Right lung (tissue), 2 donors: ENCODE measurements at regions not wholly inside any gene's neighbourhood (a gene's known extent, or its start where the extent isn't known, plus 50 kb on each side); places are given as distances from the start of the nearest gene placed in this dataset.

Experiments used
- DNase-seq, 2 donors: peaks; one replicate each; pipeline ENCODE4 v3.0.0-alpha.2; 2013

DNA sequence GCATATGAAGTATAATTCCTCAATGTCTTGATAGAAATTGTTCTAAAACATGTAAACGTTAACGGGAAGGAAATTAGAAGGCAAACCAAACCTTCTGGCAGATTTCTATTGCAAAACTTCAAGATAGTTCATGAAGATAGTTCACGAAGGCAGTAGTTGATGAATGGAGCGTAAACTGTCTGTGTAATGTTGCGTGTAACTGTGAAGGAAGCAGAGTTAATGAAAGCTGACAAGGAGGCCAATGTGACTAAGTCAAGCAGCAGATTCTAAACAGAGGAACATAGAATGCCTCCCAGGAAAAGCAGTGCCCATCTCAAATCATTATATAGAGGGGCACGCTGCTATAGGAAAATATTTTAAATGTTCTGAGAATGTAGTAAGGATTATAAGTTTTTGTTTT is 659.7 kb upstream of the IGFBP3 start:
- DNase-seq = no peak

DNA sequence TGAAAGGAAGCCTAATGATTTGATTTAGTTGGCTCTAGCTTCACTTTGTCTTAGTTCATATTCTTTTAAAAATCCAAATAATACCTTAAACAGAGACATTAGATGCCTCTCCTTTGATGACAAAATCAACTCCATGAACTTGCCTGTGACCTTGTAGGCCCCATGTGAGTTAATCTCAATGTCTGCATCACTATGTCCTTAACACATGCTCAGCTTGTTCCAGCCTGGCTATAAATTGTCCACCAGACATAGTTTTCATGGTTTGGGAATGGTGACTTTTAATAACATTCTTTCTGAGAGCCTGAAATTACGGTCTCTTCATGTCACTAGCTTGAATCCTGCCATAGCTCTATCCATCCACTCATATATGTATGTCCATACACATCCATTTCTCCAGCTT is 656.3 kb upstream of the IGFBP3 start:
- DNase-seq = no peak

DNA sequence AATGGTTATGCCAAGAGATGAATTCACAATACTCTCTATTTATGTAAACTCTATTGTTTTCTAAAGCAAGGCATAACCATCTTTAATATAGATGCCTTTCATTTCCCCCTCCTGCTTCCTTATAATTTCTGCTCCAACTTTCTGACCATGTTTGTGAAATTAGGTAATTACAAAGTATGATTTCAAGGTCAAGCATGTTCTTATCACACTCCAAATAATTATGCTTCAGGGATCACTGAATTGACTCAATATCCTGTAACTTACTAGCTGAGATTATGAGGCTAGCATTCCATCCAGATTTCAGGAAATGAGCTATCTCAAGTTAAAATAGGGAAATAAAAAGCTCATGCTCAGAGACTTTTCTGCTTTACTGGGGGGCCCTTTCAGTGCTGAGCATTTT is 655.9 kb upstream of the IGFBP3 start:
- DNase-seq = no peak

DNA sequence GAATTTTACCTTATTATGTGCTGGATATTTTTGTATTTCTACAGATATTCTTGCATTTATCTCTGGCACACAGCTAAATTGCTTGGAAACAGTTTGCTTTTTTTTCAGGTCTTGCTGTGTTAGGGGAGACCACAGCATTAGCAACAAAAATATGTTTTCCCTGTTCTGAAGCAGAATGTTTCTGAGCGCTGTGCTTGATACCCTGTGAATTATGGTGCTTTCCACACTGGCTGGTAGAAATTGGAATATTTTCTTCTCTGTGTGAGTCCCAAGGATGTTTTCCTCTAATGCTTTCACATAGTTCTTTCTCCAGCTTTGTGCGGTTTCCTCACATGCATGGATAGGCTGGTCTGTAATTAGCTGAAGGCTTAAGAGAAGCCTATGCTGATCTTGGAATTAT is 651.6 kb upstream of the IGFBP3 start:
- DNase-seq = no peak

DNA sequence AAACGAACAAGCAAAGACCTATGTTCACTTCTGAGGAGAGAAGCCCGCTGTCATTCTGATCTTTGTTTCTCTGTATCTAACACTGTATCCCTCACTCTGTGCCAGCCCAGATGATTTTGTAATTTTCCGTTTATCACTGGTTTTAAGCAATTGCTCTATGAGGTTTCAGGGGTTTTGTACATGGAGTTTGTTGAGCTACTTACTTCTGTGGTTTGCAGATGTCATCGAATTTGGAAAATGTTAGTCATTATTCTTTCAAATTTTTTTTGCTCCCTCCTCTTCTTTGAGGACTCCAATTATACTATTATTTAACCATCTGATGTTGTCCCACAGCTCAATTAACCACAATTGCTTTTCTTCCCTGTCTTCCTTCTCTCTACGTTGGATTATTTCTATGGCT is 650.9 kb upstream of the IGFBP3 start:
- DNase-seq = no peak

DNA sequence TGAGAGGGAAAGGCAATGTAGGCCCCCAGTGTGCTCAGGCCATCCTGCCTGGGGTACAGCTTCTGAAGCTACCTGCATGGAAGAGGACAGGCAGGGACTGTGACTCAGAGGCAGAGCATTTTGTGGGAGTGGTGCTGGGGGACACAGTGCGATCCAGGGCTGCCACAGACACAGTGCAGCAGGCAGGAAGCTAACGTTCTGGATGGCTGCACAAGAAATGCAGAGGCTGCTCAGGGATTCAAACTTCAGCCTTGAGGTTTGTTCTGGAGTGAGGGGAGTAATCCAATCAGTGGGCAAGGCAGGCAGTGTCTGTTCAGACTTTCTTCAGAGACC is 648.0 kb upstream of the IGFBP3 start:
- no peak for DNase-seq

GRCh38 chr7:46568420-46569132 is 647.5 kb upstream of the IGFBP3 start:
- DNase-seq = no peak

- DNase-seq = no peak
Observed at GRCh38 chr7:46567858-46568257, 646.8 kb upstream of the IGFBP3 start.

DNA sequence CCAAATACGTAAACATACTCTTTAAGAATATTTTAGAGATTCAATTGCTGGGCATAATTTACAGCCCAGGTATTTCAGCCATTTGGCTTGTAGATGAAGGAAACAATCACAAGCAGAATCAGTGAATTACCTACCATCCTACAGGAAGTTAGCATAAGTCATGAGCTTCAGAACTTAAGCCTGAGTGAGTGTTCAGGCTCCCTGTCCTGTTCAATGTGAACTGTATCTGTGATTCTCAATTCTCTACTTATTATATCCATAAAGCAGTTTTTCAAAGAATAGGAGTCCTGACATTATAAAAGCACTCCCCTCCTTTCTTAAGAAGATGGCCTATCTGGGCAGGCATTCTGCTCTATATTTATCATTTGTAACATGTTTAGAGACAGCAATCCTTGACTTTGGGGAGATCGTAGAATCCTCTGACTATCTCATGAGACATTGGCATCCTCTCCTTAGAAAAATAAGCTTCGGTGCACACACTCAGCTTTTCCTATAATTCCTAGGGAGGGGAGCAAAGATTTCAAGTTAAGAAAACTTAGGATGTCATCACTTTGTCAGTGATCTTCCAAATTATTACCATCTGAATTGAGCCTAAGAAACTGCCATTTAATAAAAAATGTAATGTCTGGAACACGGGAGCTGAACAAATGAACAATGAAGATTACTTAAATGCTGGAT is 645.2 kb upstream of the IGFBP3 start:
- DNase-seq = no peak

- DNase-seq = no peak
Observed at GRCh38 chr7:46565253-46566096, 644.4 kb upstream of the IGFBP3 start.

DNA sequence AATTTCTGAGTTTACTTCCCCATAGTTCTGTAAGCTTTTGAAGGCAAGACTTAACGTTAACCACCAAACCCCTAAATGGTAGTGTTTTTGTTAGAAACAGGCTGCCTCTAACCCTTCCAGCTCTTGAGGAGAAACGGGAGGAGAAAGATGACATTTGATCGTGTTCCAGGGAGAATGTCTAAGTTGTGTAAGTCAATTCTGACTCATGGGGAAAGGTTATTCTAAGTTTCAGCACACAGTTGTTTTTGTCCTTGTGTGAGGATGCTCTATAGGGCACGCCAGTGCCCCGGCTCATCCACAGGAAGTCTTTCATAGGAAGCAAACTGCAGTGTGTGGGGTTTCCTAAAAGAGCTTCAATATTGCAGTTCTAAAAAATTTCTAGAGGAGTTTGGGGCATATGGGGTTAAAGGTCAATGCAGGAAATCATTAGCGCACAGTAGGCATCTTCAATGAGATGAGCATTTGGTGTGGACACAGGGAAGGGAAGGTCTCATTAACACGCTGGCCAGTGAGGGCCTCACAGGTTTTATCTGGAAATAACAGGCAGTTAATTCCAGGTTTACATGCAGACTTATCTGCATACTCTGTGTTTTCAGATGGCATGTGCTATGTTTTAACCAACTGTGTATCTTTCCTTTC is 638.2 kb upstream of the IGFBP3 start:
- no peak for DNase-seq

- no peak for DNase-seq
Observed at GRCh38 chr7:46558482-46559193, 637.6 kb upstream of the IGFBP3 start.

DNA sequence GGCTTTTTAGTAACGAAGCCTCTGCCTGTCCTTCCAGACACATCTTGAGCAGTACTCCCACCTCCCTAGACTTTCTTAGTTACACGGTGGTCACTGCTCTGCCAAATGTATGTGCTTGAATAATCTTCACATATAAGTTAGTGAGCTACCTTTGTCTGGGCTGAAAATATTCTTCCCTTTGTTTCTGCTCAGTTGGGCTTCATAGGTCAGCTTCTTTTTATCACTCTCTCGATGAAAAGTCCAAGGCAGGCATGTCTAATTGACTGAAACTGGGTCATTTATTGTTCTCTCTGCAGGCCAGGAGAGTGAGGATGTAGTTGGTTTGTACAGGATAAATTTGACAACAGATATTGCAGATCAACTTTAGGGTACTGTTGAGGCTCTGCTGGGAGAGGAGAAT is 636.7 kb upstream of the IGFBP3 start:
- DNase-seq = no peak

GRCh38 chr7:46557295-46557711 is 636.2 kb upstream of the IGFBP3 start:
- DNase-seq = no peak

DNA sequence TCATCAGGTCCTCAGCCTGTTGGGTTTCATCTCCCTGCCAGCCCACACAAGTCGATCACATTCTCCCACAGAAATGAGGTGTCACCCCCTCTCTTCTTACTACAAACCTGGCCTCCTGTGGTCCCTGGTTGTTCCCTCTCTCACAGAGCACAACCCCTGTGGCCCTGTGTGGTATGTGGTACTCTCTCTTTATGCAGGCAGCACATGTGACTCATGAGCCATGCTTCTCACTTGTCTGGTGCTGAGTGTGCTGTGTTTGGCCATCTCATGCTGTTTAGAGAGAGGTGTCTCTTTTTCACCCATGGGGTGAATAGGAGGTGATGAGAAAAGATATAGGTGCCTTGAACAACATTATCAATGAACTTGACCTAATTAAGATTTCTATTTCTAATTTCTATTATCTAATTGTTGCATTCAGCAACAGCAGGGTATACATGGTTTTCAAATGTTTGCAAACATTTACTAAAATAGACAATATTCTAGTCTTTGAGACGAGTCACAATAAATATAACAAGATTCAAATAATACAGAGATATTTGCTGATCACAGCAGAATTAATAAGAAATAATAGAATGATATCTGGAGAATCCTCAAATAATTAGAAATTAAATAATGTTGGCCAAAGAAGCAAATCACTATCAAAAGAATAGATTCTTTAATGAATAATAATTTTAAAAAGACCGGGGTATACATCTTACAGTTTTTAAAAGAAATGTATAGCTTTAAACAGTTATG is 633.8 kb upstream of the IGFBP3 start:
- no peak for DNase-seq

- no peak for DNase-seq
Observed at GRCh38 chr7:46551603-46552002, 630.5 kb upstream of the IGFBP3 start.

DNA sequence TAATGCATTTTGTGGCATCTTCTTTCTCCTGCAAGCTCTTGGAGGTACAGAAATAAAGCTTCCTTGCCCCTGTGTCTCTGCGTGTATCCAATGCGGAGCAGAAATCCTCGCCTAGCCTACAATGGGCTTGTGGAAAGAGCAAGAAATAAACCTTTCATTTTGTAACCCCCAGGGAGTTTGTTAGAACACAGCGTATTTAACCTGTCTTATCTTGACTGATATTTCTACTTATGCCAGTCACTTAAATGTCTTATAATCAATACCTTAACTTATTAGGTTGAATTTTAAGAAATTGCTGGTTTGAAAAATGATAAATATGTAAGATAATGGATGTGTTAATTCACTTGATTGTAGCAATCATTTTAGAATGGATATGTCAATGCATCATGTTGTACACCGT is 629.8 kb upstream of the IGFBP3 start:
- no peak for DNase-seq

GRCh38 chr7:46549892-46550639 is 629.0 kb upstream of the IGFBP3 start:
- no peak for DNase-seq

DNA sequence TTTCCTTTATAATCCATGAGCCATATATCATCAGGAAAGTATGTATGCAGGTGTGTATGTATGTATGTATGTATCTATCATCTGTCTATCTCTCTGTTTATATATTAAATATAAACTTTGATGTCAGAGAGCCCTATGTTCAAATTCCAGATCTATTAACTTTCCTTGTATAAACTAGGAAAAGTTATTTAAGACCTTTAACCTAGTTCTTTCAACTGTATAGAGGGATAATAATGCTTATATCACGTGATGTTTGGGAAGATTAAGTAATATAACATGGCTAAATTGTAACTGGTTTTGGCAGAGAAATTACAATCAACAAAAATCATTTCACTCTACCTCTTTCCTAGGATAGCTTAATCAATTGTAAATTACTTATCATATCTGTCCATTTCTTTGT is 628.3 kb upstream of the IGFBP3 start:
- DNase-seq = no peak

DNA sequence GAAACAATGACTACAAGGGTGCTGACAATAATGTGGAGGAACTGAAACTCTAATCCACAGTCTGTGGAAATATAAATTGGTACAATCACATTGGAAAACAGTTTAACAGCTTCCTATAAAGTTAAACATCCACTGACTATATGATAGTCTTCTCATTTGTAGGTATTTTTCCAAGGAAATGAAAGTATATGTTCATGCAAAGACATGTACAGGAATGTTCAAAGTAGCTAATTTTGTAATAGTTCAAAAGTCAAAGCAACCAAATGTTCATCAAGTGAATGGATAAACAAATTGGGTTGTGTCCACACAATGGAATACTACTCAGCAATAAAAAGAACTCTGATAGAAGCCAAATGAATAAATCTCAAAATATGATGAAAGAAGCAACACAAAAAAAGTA is 626.0 kb upstream of the IGFBP3 start:
- DNase-seq = no peak
